Left colon (tissue), 2 donors: ENCODE measurements at regions not wholly inside any gene's neighbourhood (a gene's known extent, or its start where the extent isn't known, plus 50 kb on each side); places are given as distances from the start of the nearest gene placed in this dataset.

Experiments used
- ATAC-seq: fragments of 200-7000 bp; cut with Tn5 transposase; one replicate; pipeline ENCODE4 v1.9.1; 2020; ENCODE audit warnings: mild to moderate bottlenecking, moderate library complexity
- DNase-seq, 2 donors: peaks; one replicate each; pipeline ENCODE4 v3.0.0-alpha.2; 2020
- intact Hi-C, 2 donors: fragments of 100-400 bp; cut with DNase I in 1 of 2; cut with micrococcal nuclease in 1 of 2; formaldehyde crosslinking; loops; one replicate each; pipeline versions ENCODE4 v1.11.2 to v1.14.0; 2022; cut with DNase I, micrococcal nuclease
- donor health status: DM: no; HTN: no; CAD: no.
- donor health status: DM: yes; HTN: yes; CAD: no.

DNA sequence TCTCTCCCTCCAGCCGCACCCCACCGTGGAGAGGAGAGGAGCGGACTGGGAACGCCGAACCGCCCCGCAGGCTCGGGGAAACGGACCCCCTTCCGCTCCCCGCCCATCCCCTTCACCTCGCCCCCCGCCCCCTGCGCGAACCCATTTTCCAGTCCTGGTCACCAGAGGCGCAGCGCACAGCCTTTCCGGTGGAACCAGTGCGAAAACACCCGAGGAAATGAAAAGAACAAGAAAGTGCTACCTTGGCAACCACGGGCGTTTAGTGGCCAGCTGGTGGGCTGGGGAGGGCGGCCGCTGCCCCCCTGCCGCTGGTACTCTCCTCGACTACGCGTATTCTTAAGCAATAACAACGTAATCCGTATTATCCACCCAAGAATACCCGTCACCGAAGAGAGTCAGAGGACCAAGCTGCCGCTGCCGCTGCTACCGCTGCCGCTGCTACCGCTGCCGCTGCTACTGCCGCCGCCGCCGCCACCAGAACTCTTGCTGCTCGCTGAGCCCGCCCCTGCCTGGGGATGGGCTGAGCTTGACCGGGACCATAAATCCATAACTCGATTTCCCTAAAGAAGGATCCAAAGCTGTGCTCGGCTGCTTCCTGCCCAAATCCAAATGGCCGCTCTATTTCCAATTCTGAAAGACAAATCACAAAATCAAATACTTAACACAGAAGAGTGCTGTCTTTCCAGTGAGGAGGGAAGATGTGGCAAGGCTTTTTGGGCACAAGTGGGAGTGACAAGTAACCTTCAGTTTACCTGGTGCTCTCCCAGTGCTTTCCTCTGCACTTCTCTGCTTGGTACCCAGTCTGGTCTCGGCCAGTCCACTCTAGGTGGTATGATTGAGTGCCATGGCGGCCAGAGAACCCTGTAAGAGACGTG is 125.2 kb upstream of the DPYD start:
- ATAC-seq (no peak), DNase-seq (no peak)
- intact Hi-C loops, result no loop called here

GRCh38 chr1:98045211-98045766 is 124.5 kb upstream of the DPYD start:
- DNase-seq (no peak), ATAC-seq (no peak)
- intact Hi-C loops, result no loop called here

DNA sequence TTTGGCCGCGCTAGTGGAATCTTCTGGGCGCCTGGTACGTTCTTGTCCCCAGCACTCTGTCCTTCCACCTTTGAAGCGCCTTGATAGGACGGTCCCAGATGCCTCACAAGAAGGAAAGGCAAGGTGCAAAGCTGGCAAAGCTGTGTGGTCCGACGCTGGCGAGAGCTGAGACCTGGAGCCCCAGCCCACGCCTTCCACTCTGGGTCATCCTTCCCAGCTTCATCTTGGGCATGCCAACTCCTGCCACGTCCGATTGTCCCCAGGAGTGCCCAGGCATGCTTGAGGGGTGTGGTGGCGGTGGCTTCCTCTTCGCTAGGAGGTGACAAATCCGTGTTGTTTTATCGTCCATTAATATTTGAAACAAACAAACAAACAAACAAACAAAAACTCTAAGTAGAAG is 123.9 kb upstream of the DPYD start:
- no peak for DNase-seq
- intact Hi-C loops, result no loop called here
- no peak for ATAC-seq

- DNase-seq, result no peak
- intact Hi-C loops, result no loop called here
- ATAC-seq, result no peak
Observed at GRCh38 chr1:98044071-98044697, 123.3 kb upstream of the DPYD start.

DNA sequence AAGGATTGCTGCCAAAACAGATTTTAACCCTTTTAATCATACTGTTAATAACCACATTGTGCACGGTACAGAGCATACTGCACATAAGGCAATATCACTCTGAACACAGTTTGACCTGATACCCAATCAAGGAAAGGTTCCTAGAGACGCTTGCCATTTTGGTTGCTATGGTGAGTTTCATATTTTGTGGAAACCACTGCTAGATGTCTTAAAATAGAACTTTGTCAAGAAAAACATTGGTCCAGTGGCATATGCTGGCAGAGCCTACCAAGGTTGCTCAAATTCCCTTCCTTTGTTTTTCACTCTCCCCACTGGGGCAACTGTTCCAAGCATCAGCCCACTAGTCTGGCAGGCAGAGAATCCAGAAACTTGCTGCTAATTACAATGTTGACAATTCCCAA is 114.8 kb upstream of the DPYD start:
- intact Hi-C loops, result no loop called here
- ATAC-seq (no peak), DNase-seq (no peak)

- intact Hi-C loops, result no loop called here
- no peak for ATAC-seq
- DNase-seq, result no peak
Observed at GRCh38 chr1:98034505-98034904, 113.7 kb upstream of the DPYD start.

- no peak for ATAC-seq
- intact Hi-C loops, result no loop called here
- no peak for DNase-seq
Observed at GRCh38 chr1:98032958-98033357, 112.1 kb upstream of the DPYD start.

- intact Hi-C loops, result no loop called here
- DNase-seq (no peak), ATAC-seq (no peak)
Observed at GRCh38 chr1:98030976-98031375, 110.1 kb upstream of the DPYD start.

DNA sequence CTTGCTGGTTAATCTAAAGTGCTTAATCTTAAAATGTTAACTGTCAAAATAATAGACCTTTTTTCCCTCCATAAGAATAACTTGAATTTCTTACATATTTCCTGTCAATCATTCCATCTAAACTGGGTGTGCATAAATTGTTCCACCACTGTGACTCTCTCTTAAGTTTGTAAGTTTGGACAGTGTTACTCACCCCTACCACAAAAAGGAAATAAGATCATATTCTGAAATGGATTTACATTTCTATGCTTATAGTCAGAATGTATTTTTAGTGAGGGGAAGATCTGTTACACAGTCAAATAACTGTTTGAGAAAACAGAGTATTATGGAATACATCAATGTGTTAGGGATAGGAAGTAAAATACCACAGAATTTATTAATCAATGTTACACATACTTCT is 109.6 kb upstream of the DPYD start:
- intact Hi-C loops, result no loop called here
- ATAC-seq (no peak), DNase-seq (no peak)

GRCh38 chr1:98028800-98029199 is 108.0 kb upstream of the DPYD start:
- ATAC-seq (no peak), DNase-seq (no peak)
- intact Hi-C loops, result no loop called here

GRCh38 chr1:98027103-98027705 is 106.4 kb upstream of the DPYD start:
- intact Hi-C loops, result no loop called here
- ATAC-seq, result no peak

DNA sequence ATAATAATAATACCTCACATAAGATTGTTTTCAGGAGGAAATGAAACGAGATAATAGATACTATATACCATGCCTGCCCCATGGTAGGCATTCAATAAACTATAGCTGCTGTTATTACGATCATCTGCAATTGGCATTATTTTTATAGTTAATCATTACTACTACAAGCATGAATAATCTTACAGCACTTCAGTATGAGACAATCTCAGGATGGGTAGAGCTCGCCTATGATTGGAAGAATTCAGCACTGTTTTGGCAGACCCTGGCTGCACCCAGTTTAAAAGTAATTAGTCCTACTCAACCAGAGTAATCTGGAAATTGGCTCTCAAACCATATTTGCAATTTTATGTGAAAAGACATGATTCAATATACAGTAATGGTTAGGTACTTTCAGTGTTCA is 105.0 kb upstream of the DPYD start:
- intact Hi-C loops, result no loop called here
- DNase-seq (no peak), ATAC-seq (no peak)

More at GRCh38 chr1:98027103-98027705, 106.4 kb upstream of the DPYD start:
- no peak for DNase-seq

GRCh38 chr1:98021126-98021525 is 100.3 kb upstream of the DPYD start:
- DNase-seq (no peak), ATAC-seq (no peak)
- intact Hi-C loops, result no loop called here

GRCh38 chr1:98019747-98020146 is 98.9 kb upstream of the DPYD start:
- intact Hi-C loops, result no loop called here
- ATAC-seq, result no peak
- DNase-seq, result no peak

GRCh38 chr1:98018074-98018473 is 97.2 kb upstream of the DPYD start:
- intact Hi-C loops, result no loop called here
- no peak for ATAC-seq
- no peak for DNase-seq

DNA sequence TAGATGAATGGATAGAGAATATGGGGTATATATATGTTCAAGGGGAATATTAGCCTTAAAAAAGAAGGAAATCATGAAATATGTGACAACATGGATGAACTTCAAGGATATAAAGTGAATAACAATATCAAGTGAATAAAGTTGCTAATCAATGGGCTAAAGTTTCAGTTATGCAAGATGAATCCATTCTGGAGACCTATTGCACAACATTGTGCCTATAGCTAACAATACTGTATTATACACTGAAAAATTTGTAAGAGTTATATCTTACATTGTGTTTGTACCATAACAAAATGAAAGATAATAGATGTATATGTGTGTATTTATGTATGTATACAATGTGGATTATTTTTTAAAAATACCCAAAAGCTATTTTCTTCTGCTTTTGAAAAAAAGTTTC is 96.3 kb upstream of the DPYD start:
- intact Hi-C loops, result no loop called here
- no peak for ATAC-seq
- DNase-seq, result no peak

DNA sequence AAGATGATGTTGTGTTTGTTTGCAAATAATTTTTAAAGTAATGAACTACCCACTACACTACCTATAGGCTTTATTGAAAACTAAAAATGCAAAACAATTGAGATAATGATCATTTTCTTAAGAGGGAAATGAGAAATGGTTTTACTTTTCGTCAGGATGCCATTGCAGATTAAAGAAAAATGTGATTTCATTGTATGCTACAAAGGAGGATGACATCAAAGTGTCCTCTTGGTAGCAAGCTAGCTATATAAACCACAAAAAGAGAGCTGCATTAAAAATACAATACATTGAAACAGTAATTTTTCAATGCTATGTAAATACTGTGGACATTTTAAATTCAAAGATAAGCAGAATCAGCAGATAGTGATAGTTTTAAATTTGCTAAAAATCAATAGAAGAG is 87.5 kb upstream of the DPYD start:
- no peak for DNase-seq
- ATAC-seq, result no peak
- intact Hi-C loops, result no loop called here

DNA sequence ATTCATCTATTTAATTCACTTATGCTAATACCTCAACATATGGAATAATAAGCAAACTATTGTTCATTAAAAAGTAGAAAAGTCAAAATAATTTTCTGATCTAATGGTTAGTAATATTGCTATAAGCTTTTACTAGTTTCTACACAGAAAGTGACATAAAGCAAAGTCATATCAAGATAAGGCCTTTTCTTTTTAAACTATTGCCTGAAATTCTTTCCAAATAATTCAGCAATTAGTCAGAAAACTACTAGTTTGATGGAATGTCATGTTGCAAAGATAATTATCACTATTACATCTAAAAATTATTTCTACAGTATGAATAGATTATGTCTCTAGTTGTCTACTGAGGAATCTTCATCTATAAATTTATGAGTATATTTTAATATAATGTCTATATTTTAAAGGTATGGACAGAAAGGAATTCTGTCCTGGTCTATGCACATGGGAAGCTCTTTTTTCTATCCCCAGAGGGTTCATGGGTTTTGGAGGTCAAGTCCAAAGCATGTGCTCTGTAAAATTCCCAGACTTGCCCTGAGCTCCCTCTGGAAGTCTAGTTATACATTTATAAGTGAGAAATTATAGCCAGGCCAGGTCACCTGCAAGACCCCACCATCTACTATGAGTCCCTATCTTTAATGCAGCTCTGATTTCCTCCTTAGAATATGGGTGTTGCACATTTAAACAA is 84.6 kb upstream of the DPYD start:
- intact Hi-C loops, result no loop called here
- ATAC-seq, result no peak
- no peak for DNase-seq

GRCh38 chr1:98003442-98003841 is 82.6 kb upstream of the DPYD start:
- ATAC-seq (peak; percentile 85), DNase-seq (no peak)
- intact Hi-C loops, result no loop called here
